Glutamatergic neuron (in vitro differentiated cells): ENCODE measurements at regions not wholly inside any gene's neighbourhood (a gene's known extent, or its start where the extent isn't known, plus 50 kb on each side); places are given as distances from the start of the nearest gene placed in this dataset.

ENCODE experiments used
- DNase-seq: peaks from one replicate; pipeline ENCODE4 v3.0.0; 2022
- H3K27ac Mint-ChIP-seq: one replicate; pipeline ENCODE4 v1.8.0; 2020; ENCODE audit warnings: mild to moderate bottlenecking, mixed read lengths, inconsistent platforms; ENCODE audit not compliant: unreplicated experiment
- H3K27me3 Mint-ChIP-seq: one replicate; pipeline ENCODE4 v1.8.0; 2020; ENCODE audit warnings: mild to moderate bottlenecking, moderate library complexity, mixed read lengths, inconsistent platforms; ENCODE audit not compliant: unreplicated experiment
- H3K36me3 Mint-ChIP-seq: one replicate; pipeline ENCODE4 v1.8.0; 2020; ENCODE audit warnings: mild to moderate bottlenecking, mixed read lengths, inconsistent platforms; ENCODE audit not compliant: unreplicated experiment
- H3K4me1 Mint-ChIP-seq: one replicate; pipeline ENCODE4 v1.8.0; 2020; ENCODE audit warnings: mild to moderate bottlenecking, low read depth, mixed read lengths, inconsistent platforms; ENCODE audit not compliant: unreplicated experiment
- H3K4me3 Mint-ChIP-seq: one replicate; pipeline ENCODE4 v1.8.0; 2020; ENCODE audit warnings: mild to moderate bottlenecking, mixed read lengths, inconsistent platforms; ENCODE audit not compliant: unreplicated experiment
- H3K9me3 Mint-ChIP-seq: one replicate; pipeline ENCODE4 v1.8.0; 2020; ENCODE audit warnings: mild to moderate bottlenecking, moderate library complexity, mixed read lengths, inconsistent platforms; ENCODE audit not compliant: unreplicated experiment
- CTCF ChIP-seq: fragments of 200-600 bp; sonication (generic); IDR thresholded peaks from one replicate; pipeline ENCODE4 v1.5.0; 2021; ENCODE audit not compliant: partially characterized antibody, unreplicated experiment

DNA sequence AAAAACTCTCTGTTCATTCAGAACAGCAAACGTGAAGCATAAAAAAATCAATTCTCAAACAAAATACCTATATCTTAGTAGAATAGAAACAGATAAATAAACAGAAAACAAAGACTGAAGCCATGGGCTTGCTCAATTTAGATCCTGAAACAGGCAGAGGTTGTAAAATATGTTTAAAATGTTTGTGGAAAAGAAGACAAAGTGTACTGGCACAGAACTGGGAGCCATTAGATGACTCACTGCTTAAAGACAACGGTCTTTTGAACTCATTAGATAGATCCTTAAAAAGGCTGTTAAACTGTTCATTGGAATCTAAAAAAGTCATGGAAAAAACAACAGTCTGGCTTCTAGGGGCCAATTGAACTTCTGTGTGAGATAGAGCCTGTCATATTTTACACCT, 247.0 kb upstream of the NDST4 start:
- Mint-ChIP-seq H3K9me3 (no peaks in the 10 kb centered on the region), H3K4me3 (no peak overlapping the region), H3K27me3 (no peaks in the 10 kb centered on the region), H3K36me3 (no peaks in the 10 kb centered on the region), H3K27ac (no peak overlapping the region), H3K4me1 (no peaks in the 10 kb centered on the region)
- DNase-seq, result no peak
- no peak for TF ChIP-seq CTCF

- no peaks in the 10 kb centered on the region for H3K4me1 Mint-ChIP-seq
- no peak for DNase-seq
- no peak overlapping the region for H3K4me3 Mint-ChIP-seq
- H3K9me3 Mint-ChIP-seq, result peaks cover 1% of the 10 kb centered on the region
- H3K36me3 Mint-ChIP-seq, result peaks cover 16% of the 10 kb centered on the region
- no peak overlapping the region for H3K27ac Mint-ChIP-seq
- no peak for TF ChIP-seq CTCF
- peaks cover 3% of the 10 kb centered on the region for H3K27me3 Mint-ChIP-seq
Measured at GRCh38 chr4:115357776-115358175, 244.4 kb upstream of the NDST4 start.

GRCh38 chr4:115356176-115356575, 242.8 kb upstream of the NDST4 start:
- Mint-ChIP-seq H3K27me3 (peaks cover 3% of the 10 kb centered on the region), H3K4me1 (no peaks in the 10 kb centered on the region), H3K4me3 (no peak overlapping the region), H3K9me3 (peaks cover 1% of the 10 kb centered on the region), H3K36me3 (peaks cover 23% of the 10 kb centered on the region), H3K27ac (no peak overlapping the region)
- no peak for DNase-seq
- no peak for TF ChIP-seq CTCF

DNA sequence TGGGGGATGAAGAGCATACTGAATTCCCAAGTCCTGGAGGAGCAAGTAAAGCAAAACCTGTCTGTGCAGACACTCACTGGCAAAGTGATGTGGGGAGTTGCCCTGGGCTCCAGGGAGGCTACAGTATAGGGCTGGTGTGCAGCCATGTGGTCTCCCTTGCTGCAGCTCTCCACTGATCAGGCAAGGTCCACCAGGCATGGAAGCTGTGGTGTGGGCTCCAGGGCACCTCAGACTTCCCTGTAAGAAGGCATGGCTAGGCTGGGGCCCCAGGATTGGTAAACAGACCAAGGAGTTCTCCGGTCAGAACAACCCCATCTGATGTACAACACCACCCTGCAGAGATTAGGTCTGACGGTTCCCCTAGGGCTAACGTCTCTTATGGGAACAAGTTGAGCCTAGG, 241.9 kb upstream of the NDST4 start:
- DNase-seq, result no peak
- Mint-ChIP-seq H3K4me1 (no peaks in the 10 kb centered on the region), H3K4me3 (no peak overlapping the region), H3K27me3 (peaks cover 3% of the 10 kb centered on the region), H3K27ac (no peak overlapping the region), H3K36me3 (peaks cover 23% of the 10 kb centered on the region), H3K9me3 (peaks cover 1% of the 10 kb centered on the region)
- TF ChIP-seq CTCF, result no peak

DNA sequence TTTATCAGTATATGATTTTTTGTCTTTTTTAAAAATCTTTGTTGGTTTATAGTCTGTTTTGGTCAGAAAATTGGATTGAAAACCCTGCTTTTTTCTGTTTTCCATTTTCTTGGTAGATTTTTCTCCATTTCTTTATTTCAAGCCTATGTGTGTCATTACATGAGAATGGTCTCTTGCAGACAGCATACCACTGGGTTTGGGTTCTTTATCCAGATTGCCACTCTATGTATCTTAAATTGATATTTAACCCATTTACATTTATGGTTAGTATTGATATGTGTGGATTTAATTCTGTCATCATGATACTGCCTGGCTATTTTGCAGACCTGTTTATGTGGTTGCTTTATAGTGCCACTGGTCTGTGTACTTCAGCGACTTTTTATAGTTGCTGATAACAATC, 239.9 kb upstream of the NDST4 start:
- Mint-ChIP-seq H3K4me1 (no peaks in the 10 kb centered on the region), H3K27me3 (peaks cover 3% of the 10 kb centered on the region), H3K9me3 (peaks cover 3% of the 10 kb centered on the region), H3K36me3 (peaks cover 23% of the 10 kb centered on the region), H3K27ac (no peak overlapping the region), H3K4me3 (no peak overlapping the region)
- TF ChIP-seq CTCF, result no peak
- no peak for DNase-seq
